Umbilical cord (tissue), 1 donor: ENCODE measurements at regions not wholly inside any gene's neighbourhood (a gene's known extent, or its start where the extent isn't known, plus 50 kb on each side); places are given as distances from the start of the nearest gene placed in this dataset.

ENCODE experiments used
- DNase-seq: peaks from one replicate; pipeline ENCODE4 v3.0.0-alpha.2; 2015; ENCODE audit warnings: low spot score

DNA sequence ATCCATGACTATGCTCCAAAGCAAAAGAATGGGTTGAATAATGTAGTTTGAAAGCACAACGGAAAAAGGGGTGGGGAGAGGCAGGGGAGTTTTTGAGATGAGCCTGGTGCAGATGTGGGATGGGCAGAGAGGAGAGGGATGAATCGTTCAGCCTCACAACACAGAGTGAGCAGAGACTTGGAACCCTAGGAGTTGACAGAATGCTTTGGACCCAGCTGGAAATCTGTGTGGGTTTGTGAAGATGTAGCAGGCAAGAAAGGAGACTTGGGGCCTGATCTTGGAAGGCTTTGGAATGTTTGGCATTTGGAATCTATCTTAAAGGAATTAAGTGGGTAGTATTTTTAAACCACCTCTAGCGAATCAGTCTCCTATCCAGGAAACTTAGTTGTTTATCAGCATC lies 66.0 kb upstream of the KCTD1 start:
- DNase-seq: no peak
